Sciatic nerve (tissue), 2 donors: ENCODE measurements at regions not wholly inside any gene's neighbourhood (a gene's known extent, or its start where the extent isn't known, plus 50 kb on each side); places are given as distances from the start of the nearest gene placed in this dataset.
A peak's percentile ranks its signal among the peaks of the same experiment; 100 is the strongest.
"Not testable (repeated sequence)": the region's sequence is repeated elsewhere in the genome, so short reads cannot be mapped to it uniquely, and the experiment has no call there.

Experiments
- ATAC-seq: fragments of 200-7000 bp; cut with Tn5 transposase; one replicate; pipeline ENCODE4 v1.9.1; 2020; ENCODE audit warnings: mild to moderate bottlenecking, moderate library complexity
- DNase-seq: peaks from one replicate; pipeline ENCODE4 v3.0.0-alpha.2; 2020; ENCODE audit warnings: low spot score
- intact Hi-C: fragments of 100-400 bp; cut with DNase I; formaldehyde crosslinking; loops from one replicate; pipeline ENCODE4 v1.14.2; 2022
- donor health status: DM: no; HTN: no; CAD: no.
- donor health status: DM: no; HTN: no; CAD: no.

DNA sequence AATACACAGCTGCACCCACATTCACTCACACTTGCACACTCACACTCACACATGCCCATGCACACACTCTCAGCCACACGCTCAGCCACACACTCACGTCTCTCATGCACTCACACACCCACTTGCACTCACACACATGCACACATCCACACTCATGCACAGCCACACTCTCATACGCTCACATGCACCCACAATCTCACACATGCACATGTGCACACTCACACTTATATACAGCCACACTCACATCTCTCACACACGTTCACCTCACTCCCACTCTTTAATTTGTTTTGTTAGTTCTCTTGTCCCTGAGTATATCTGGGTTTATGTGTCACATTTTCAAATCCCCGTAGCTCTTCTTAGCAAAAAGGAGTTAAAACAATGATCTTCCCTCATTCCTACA lies 114.9 kb downstream of the LRATD1 start:
- DNase-seq (no peak), ATAC-seq (no peak)
- intact Hi-C loops, result loop anchor here (5.0 kb wide), 1 partner anchor 1150 kb away; no protein-coding TSS in a partner anchor

DNA sequence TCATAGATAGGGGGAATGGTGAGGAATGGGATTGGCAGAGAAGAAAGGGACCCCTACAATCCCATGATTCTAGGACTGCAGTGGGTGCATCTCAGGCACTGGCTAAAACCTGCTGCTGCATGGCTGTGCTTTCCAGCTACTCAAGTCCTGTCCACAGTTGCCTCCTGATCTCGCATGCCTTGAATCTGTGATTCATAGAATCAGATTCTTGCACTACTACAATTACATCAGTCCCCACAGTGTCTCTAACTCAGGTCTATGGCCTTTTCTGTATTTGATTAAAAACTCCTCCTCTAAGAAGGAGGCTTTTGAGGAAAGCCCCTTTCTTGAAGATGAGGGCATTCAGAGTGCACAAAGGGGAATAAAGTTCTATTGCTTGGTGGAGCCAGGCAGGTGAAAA lies 117.4 kb downstream of the LRATD1 start:
- no peak for ATAC-seq
- intact Hi-C loops, result loop anchor here (5.0 kb wide), 1 partner anchor 1147 kb away; no protein-coding TSS in a partner anchor
- DNase-seq, result no peak

DNA sequence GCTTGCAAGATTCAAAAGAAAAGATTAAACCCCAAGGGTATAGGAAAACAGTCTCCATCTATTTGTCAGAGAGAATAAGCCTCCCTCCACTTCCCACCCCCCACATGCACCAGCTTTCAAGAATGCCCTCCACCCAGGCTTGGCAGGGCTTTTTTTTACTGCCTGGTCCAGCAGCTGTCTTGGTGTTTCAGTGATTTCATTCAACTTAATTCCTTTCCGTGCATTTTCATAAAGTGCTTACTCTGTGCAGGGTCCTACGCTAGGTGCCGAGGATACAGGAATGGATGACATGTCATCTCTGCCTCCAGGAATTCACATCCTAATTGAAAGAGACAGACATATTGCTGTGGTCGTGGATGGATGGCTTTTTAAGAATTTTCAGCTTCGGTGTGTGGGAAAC lies 117.9 kb downstream of the LRATD1 start:
- no peak for ATAC-seq

DNA sequence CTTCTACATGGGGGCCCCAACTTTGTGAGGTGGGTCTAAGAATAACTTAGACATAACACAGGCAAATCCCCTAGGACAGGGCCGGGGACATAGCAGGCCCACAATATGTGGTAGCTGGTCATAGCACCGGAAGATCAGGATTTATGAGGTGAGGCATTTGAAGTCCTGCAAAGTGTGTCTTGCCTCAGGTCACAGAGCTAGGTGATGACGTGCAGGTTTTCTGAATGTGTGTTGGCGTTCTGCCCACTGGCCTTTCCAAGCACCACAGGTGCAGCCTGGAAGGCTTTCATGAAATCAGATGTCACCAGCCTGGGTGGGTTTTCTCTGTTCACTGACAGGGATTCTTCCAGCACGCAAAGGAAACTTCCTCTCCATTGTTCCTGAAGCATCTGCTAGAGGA lies 119.1 kb downstream of the LRATD1 start:
- intact Hi-C loops, result no loop called here
- DNase-seq (no peak), ATAC-seq (no peak)

More for the DNA sequence above, 117.9 kb downstream of the LRATD1 start:
- no peak for DNase-seq
- intact Hi-C loops, result no loop called here

DNA sequence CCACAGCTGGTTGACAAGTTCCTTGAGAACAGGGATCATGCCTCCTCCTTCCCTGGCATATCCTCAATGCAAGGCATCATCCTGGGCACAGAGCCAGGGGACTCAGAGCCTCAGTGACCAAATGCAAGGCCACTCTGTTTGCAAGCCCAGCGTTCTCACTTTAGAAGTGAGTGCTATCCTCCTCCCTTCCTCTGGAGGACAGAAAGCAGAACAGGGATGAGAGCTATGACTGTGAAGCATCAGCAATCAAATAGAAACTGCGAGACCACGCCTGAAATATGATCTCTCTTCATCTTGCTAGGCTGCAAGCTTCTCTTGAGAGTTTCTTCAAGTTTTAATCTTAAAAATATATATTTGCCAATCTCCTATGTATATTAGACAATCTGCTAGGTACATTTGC lies 119.8 kb downstream of the LRATD1 start:
- no peak for DNase-seq
- intact Hi-C loops, result no loop called here
- ATAC-seq, result no peak

DNA sequence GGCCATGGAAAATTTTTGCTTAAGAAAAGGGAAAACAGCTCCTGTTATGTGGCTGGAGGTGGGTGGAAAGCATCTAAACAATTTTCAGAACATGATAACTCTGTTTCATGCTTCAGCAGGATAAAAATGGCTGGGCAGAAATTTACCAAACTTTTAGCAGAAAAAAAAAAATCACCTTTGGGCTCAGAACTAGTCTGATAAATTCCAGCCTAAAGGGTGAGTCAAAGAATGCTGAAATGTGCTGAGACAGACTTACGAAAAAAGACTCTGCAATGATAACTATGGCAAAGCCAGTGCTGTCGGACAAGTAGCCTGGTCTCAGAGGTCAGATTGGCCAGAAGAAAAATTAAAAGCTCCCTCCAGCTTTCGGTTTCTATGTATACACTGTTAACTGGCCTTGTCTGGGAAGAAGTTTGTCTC lies 123.6 kb downstream of the LRATD1 start:
- intact Hi-C loops, result no loop called here
- peak; percentile 56 for ATAC-seq
- DNase-seq, result no peak

DNA sequence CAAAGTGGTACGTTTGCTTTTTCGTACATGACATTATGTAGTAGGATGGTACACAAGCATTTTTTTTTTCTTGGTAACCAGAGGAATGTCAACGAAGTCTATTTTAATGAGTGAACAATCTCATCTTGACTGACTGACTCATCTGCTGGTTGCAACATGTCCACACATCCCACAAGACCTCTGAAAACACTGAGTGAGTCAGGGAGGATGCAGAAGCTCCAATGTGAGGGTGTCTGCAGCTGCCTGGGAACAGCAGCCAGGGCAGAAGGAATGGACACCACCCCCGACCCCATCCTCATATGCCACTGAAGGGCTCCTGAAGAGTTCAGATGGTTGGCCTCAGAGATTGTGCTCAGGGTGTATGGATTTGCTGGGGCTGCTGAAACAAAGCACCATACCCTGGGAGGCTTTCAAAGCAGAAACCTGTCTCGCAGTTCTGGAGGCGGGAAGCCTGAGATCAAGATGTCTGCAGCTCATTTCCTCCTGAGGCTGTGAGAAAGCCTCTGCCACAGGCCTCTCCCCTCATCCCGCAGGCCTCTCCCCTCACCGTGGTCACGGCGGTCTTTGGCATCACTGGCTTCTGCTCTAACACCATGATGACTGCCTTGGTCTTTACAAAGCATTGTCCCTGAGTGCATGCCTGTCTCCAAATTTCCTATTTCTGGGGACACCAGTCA lies 124.6 kb downstream of the LRATD1 start:
- intact Hi-C loops, result no loop called here
- DNase-seq (no peak), ATAC-seq (peak; percentile 90)

DNA sequence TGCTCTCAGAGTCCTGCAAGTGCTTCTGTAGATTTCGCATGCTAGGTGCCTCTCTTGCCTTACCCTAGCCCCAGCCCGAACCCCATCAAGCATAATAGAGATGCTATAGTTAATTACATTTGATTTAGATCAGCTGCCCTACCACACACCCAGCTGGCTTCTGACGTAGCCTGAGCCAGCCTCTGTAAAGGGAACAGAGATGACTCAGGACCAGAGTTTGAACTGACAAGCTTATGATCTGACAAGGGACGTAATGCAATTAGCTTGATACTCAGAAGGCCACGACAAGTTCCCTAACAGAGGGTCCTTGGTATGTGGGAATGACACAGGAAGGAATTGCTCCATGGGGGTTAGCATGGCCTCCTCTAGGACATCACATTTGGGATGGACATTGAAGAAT lies 126.6 kb downstream of the LRATD1 start:
- intact Hi-C loops, result no loop called here
- DNase-seq (no peak), ATAC-seq (no peak)

DNA sequence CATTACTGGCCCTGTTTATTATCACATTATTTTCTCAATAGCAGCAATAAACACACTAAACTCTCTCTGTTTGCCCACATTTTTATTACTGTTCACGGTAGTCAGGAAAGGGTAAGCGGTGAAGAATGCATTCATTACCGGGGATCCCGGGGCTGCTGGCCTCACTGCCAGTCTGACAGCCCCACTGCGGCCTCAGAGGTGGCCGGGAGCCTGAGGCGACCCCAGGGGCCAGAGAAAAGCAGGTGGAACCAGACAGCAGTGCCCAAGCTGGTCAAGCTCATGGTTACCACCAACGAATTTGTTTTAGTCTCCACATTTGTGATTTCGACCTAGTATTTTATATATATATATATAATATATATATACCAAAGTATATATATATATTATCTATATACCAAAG lies 127.7 kb downstream of the LRATD1 start:
- intact Hi-C loops, result no loop called here
- ATAC-seq (no peak), DNase-seq (no peak)

DNA sequence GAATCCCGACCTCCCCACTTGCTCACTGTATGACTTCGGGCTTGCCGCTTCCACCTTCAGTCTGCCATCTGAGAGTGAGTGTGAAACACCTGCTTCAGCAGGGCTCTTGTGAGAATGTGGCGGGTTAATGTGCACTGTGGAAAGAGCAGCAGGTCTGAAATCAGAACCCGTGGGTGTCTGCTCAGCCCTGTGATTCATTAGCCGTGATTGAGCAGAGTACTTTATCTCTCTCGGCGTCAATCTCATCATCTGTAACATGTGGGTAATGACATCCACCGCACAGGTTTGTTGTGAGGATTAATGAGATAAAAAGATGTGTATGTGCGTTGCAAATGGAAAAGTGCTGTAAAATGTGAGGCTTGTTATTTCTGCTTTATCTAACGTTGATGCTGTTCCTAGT lies 128.6 kb downstream of the LRATD1 start:
- intact Hi-C loops, result no loop called here
- DNase-seq, result no peak
- ATAC-seq, result no peak

DNA sequence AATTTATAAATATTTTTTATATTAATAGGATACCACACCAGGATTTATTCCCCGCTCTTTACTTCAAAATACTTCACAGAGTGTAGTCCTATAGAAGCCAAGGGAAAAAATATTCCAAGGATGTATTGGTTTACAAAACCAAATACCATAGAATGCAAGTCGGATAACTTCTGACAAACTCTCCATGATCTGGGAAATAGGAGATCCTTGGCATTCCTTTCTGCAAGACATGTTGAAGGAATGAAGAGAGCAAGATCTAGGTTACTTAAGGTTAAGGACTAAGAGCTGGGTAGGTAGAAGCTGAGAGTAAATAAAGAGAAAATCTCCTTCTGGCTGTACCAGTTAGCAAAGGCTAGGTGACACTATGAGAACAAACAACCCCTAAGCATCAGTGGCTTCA lies 141.2 kb downstream of the LRATD1 start:
- intact Hi-C loops, result no loop called here
- no peak for ATAC-seq
- DNase-seq, result no peak

DNA sequence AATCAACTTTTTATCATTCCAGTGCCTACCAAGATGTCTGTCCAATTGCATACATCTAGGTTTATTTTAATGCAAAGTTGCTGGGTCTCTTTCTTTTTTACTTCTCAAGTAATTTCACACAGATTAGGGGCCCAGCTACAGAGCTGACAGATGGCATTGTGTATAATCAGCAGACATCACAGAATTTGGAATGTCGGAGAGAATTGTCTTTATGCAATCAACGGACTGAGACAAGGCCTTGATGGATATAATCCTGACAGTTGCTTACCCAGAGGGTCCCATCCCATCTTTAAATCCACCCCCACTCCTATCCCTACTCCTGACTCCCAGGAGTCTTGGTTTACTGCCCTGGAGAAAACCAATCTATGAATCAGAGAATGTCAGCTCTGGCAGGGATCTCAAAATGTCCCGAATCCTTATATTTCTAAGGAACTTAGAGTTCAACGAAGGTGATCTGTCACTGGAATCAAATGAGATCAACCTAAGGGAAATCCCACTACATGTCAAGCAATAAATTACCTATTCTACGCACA lies 142.0 kb downstream of the LRATD1 start:
- DNase-seq (no peak), ATAC-seq (no peak)
- intact Hi-C loops, result no loop called here

DNA sequence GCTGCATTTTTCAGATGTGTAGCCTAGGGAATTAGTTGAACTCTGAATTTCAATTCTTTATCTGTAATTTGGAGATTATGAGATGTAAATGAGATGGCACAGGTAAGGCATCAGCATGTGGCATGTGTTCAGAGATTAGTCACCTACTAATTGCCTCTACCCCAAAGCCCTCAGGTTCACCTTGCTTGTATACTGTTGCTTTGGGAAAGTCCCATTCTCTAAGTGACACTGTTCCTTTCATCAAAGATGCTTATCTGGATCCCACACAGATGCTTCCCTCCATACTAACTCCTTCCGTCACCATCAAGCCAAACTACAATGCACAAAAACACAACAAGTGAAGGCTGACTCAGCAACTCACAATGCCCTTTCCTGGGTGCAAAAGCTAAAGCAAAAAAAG lies 143.7 kb downstream of the LRATD1 start:
- ATAC-seq, result no peak
- intact Hi-C loops, result no loop called here
- DNase-seq, result no peak

DNA sequence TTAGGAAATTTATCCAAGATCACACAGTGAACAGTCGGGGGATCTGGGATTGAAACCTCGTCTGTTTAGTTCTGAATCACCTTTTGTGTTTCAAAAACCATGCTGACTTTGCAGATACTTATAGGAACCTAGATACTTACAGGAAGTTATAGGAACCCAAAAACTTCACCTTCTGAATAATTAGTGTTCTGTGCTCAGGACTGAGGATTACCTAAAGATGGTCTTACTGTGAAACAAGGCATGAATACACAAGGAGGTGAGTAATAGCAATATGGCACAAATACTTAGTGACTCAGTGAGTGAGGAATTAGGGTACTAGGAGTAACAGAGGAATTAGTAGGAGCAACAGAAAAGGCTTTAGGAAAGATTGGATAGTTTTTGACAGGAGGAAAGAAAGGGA lies 145.5 kb downstream of the LRATD1 start:
- DNase-seq (no peak), ATAC-seq (no peak)
- intact Hi-C loops, result no loop called here

DNA sequence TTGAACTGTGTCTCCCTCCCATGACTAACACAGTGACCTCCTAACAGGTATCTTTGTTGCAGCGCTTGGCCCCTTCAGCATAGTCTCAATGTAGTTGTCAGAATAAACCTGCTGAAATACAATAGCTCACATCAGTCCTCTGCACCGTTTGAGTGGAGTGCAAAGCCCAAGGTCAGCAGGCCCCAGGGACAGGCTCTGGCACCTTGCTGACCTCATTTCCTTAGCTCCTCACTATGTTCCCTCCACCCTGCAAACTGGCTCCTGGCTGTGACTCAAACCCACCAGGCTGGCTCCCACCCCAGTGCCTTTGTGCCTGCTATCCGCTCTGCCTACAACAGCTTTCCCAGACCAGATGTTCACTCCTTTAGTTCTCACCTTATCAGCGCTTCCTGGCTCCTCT lies 146.7 kb downstream of the LRATD1 start:
- ATAC-seq, result no peak
- intact Hi-C loops, result no loop called here
- no peak for DNase-seq

DNA sequence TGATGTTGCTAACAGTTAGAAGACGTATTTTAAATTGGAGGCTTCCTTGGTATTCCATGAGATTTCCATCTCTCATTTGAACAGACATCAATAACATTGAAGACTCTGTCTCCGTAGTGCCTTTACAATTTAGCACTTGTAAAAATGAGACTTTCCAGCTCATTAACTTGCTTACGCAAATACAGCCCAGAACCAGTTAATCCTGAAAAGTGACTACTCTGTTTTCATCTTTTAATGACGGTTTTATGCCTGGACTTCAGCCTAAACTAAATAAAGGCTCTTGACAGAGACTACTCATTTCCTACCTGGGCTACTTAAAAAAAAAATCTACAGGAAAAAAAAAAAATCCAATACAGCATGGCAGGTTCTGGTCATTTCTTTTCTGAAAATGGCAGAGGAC lies 148.6 kb downstream of the LRATD1 start:
- ATAC-seq, result no peak
- intact Hi-C loops, result no loop called here
- no peak for DNase-seq

DNA sequence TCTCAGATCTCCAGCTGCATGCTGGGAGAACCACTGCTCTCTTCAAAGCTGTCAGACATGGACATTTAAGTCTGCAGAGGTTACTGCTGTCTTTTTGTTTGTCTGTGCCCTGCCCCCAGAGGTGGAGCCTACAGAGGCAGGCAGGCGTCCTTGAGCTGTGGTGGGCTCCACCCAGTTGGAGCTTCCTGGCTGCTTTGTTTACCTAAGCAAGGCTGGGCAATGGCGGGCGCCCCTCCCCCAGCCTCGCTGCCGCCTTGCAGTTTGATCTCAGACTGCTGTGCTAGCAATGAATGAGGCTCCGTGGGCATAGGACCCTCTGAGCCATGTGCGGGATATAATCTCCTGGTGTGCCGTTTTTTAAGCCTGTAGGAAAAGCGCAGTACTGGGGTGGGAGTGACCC lies 156.3 kb downstream of the LRATD1 start:
- intact Hi-C loops, DNase-seq, ATAC-seq: not testable (repeated sequence)

DNA sequence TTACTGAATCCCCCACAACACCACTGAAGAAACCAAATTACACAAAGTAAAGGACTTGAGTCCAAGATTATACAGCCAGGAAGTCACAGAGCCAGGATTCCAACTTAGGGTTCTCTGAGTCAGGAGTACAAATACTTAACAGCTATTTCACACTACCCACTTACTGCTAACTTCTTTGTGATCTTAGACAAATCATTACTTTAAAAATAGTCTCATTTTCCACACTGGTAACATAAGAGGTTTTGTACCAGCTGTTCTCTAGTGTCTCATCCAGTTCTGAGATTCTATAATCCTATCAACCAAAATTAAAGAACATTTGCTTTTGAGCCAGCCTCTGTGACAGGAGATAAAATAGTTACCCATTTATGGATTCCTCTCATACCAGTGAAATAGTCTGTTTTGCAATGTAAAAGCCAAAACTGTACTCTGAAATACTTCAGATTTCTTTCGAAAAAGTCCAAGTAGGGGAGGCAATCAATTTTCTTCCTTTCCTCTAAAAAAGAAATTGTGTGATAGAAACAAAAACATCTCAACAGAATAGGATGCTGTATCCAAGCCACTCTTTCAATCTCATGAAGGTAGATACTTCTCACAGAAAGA lies 157.6 kb downstream of the LRATD1 start:
- DNase-seq (no peak), ATAC-seq (no peak)
- intact Hi-C loops, result no loop called here

DNA sequence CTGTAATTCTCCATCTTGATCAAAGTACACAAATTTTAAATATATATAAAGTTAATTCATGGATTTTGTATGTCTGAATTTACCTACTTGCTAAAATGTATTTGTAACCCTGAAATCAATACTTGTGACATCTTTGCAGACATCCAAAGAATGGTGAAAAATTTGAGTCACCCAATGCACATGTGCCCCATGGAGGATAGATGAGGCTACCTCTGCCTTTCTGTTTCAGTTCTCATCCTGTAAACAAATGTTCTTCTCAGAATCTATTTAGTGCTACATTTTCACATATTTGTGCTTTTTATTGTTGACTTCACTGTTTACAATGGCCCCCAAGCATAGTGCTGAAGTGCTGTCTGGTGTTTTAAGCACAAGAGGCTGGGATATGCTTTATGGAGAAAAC lies 171.5 kb downstream of the LRATD1 start:
- DNase-seq, result no peak
- ATAC-seq, result no peak
- intact Hi-C loops, result no loop called here

DNA sequence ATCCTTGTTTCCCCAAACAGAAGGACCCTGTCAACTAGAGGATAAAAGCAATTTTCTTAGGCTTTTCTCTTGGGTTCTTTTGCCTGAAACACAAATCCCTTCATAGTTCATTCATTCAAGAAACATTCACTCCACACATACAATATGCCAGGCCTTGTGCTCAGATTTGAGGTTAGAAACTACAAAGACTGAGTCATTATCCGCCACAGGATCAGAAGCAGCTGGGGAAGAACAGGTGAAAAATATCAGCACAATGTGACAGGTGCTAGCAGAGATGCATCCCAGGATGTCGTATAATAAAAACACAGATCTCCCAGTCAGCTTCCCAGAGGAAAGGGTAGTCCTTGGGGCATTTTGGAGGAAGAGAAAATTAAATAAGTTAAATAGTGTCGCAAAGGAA lies 172.4 kb downstream of the LRATD1 start:
- intact Hi-C loops, result no loop called here
- no peak for DNase-seq
- no peak for ATAC-seq

DNA sequence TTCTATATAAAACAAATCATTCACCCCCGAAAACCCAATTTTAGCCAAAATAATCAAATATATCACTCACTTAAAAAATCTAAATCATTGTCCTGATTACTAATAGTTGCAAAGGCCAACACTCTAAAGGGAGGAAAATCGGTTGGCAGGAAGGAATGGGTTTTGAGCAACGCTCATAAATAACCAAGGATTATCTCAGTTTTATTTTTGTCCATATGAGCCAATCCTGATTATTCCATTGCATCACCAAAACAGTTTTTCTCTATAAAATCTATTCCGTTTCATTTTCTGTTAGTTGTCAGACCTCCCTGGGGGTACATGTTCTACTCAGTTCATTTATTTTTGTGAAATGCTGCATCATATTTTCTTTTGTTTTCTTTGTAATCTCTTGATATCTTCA lies 174.1 kb downstream of the LRATD1 start:
- DNase-seq (no peak), ATAC-seq (peak; percentile 96)
- intact Hi-C loops, result no loop called here
